GM12864 (cell line): ENCODE measurements at regions not wholly inside any gene's neighbourhood (a gene's known extent, or its start where the extent isn't known, plus 50 kb on each side); places are given as distances from the start of the nearest gene placed in this dataset.
"Not testable (repeated sequence)": the region's sequence is repeated elsewhere in the genome, so short reads cannot be mapped to it uniquely, and the experiment has no call there.

Experiments used
- DNase-seq: peaks from one replicate; pipeline ENCODE4 v3.0.0-alpha.2; 2011; ENCODE audit warnings: low read depth
- H3K4me3 ChIP-seq: 2 replicates; pipeline ENCODE4 v1.5.1; 2011; ENCODE audit warnings: mild to moderate bottlenecking, low read depth, low read length, control low read depth
- TF ChIP-seq, protein P1 (sequence below): IDR thresholded peaks from 2 replicates; pipeline ENCODE4 v1.5.1; 2011; ENCODE audit warnings: low read depth, mild to moderate bottlenecking, moderate library complexity, low read length, control low read depth, inconsistent platforms; ENCODE audit errors: missing control alignments

GRCh38 chr5:154702477-154702876 lies 52.7 kb upstream of the LARP1 start:
- no peak for DNase-seq
- TF ChIP-seq, protein P1, sequence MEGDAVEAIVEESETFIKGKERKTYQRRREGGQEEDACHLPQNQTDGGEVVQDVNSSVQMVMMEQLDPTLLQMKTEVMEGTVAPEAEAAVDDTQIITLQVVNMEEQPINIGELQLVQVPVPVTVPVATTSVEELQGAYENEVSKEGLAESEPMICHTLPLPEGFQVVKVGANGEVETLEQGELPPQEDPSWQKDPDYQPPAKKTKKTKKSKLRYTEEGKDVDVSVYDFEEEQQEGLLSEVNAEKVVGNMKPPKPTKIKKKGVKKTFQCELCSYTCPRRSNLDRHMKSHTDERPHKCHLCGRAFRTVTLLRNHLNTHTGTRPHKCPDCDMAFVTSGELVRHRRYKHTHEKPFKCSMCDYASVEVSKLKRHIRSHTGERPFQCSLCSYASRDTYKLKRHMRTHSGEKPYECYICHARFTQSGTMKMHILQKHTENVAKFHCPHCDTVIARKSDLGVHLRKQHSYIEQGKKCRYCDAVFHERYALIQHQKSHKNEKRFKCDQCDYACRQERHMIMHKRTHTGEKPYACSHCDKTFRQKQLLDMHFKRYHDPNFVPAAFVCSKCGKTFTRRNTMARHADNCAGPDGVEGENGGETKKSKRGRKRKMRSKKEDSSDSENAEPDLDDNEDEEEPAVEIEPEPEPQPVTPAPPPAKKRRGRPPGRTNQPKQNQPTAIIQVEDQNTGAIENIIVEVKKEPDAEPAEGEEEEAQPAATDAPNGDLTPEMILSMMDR: no peak
- no peak overlapping the region for H3K4me3 ChIP-seq

- DNase-seq, H3K4me3 ChIP-seq: not testable (repeated sequence)
Measured at GRCh38 chr5:154701725-154702124, 53.5 kb upstream of the LARP1 start.

- TF ChIP-seq, protein P1: no peak
- no peak for DNase-seq
- H3K4me3 ChIP-seq: no peak overlapping the region
Measured at GRCh38 chr5:154701181-154701580, 54.0 kb upstream of the LARP1 start.

DNA sequence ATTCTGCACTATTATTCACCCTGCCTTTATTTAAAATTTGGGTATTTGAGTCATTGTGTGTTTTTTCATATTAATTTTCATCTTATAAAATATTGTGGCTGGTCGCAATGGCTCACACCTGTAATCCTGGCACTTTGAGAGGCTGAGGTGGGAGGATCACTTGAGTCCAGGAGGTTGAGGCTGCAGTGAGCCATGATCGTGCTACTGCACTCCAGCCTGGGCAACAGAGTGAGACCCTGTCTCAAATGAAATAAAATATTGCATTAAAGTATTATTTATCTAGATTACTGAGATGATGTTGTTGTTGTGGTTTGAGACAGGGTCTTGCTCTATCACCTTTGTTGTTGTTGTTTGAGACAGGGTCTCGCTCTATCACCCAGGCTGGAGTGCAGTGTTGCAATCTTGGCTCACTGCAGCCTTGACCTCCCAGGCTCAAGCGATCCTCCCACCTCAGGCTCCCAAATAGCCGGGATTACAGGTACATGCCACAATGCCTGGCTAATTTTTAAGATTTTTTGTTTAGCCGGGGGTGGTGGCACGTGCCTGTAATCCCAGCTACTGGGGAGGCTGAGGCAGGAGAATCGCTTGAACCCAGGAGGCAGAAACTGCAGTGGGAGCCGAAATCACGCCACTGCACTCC lies 54.8 kb upstream of the LARP1 start:
- DNase-seq, H3K4me3 ChIP-seq: not testable (repeated sequence)

DNA sequence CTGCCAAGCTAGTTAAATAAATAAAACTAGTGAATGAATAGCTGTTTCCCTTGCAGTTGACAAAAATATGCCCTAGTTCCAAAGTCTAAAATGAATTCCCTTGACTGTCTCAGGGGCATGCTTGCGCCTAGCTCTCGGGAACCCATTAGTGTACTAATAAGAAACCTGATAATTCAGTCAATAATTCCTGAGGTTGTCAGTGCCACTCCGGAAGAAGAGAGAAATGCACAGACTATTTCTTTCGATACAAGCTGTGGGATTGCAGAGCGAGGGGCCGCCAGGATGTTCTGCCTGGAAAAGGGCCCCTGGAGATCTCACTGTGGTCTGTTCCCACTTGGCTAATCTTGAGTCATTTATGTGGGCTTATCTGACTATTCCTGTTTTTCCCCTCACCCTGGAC lies 56.4 kb upstream of the LARP1 start:
- TF ChIP-seq, protein P1: no peak
- DNase-seq: no peak
- H3K4me3 ChIP-seq: no peak overlapping the region

DNA sequence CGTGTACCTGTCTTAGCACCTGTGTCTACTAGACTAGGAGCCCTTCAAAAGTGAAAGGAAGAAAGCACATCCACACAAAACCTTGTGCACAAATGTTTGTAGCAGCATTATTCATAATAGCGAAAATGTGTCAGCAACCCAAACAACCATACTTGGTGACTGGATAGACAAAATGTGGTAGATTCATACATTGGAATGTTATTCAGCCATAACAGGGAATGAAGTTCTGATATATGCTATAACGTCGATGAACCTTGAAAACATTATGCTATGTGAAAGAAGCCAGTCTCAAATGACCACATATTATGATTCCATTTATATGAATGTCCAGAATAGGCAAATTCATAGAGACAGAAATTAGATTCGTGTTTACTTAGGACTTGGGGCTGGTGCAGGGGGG lies 57.8 kb upstream of the LARP1 start:
- DNase-seq: no peak
- TF ChIP-seq, protein P1: no peak
- H3K4me3 ChIP-seq: no peak overlapping the region

- no peak overlapping the region for H3K4me3 ChIP-seq
- TF ChIP-seq, protein P1: no peak
- no peak for DNase-seq
Measured at GRCh38 chr5:154696891-154697290, 58.3 kb upstream of the LARP1 start.

GRCh38 chr5:154694159-154694558 lies 61.0 kb upstream of the LARP1 start:
- no peak for DNase-seq
- no peak overlapping the region for H3K4me3 ChIP-seq
- TF ChIP-seq, protein P1: no peak
